ENCODE measurements at regions not wholly inside any gene's neighbourhood (a gene's known extent, or its start where the extent isn't known, plus 50 kb on each side); places are given as distances from the start of the nearest gene placed in this dataset.

GRCh38 chr2:116819355-116819754 lies 995.1 kb upstream of the DDX18 start:
- Histone ChIP-seq H3K36me3 (ENCODE audit: control insufficient read depth in 2 of 4, insufficient read depth in 4 of 4, low read length in 3 of 4) (no peaks in the 10 kb centered on the region), H2BK12ac (ENCODE audit: low read depth, low read length) (no peak overlapping the region), H3K4me1 (replicated peaks in 1 of 4; ENCODE audit: control insufficient read depth in 3 of 4, insufficient read depth in 4 of 4, low read length in 3 of 4) (no peaks in the 10 kb centered on the region), H2BK5ac (ENCODE audit: low read depth, low read length) (no peak overlapping the region), H3K9ac (replicated peaks in 1 of 4; ENCODE audit: extremely low read depth in 1 of 4, low read depth in 3 of 4, low read length in 3 of 4) (no peak overlapping the region), H3K18ac (ENCODE audit: extremely low read depth, low read length) (no peak overlapping the region), H3K27me3 (replicated peaks in 1 of 4; ENCODE audit: control insufficient read depth in 3 of 4, extremely low read depth in 1 of 4, insufficient read depth in 3 of 4, low read length in 3 of 4) (no peaks in the 10 kb centered on the region), H3K4me3 (ENCODE audit: extremely low read depth in 1 of 4, insufficient read depth in 2 of 4, low read depth in 3 of 4, low read length in 4 of 4) (no peak overlapping the region), H2BK20ac (ENCODE audit: low read length) (no peak overlapping the region), H4K91ac (replicated peaks; ENCODE audit: insufficient read length, low read length) (no peak overlapping the region), H3K9me3 (ENCODE audit: insufficient read depth in 2 of 2, low read depth in 1 of 2, low read length in 1 of 2) (no peaks in the 10 kb centered on the region), H4K5ac (ENCODE audit: insufficient read length, low read depth, low read length) (no peak overlapping the region), H4K20me1 (replicated peaks in 1 of 2; ENCODE audit: control insufficient read depth in 1 of 2, insufficient read depth in 2 of 2, low read length in 2 of 2) (no peaks in the 10 kb centered on the region), H3K4ac (replicated peaks; ENCODE audit: insufficient read length, low read depth, low read length) (no peak overlapping the region), H4K8ac (ENCODE audit: extremely low read depth, insufficient read depth, low read length) (no peak overlapping the region), H3K56ac (replicated peaks; ENCODE audit: insufficient read length, low read depth, low read length) (no peak overlapping the region), H2AK5ac (ENCODE audit: low read depth, low read length) (no peak overlapping the region), H2BK120ac (replicated peaks; ENCODE audit: low read depth, low read length) (no peak overlapping the region), H2BK15ac (ENCODE audit: low read length) (no peak overlapping the region), H3K23me2 (ENCODE audit: low read depth, low read length) (no peaks in the 10 kb centered on the region), H3K23ac (ENCODE audit: insufficient read length) (no peak overlapping the region), H3K79me2 (ENCODE audit: control insufficient read depth in 1 of 2, insufficient read depth in 2 of 2, low read length in 2 of 2) (no peaks in the 10 kb centered on the region), H3K27ac (ENCODE audit: low read depth, low read length) (no peak overlapping the region), H3K79me1 (ENCODE audit: low read depth, low read length) (no peaks in the 10 kb centered on the region), H3K4me2 (ENCODE audit: insufficient read depth in 1 of 2, low read depth in 2 of 2, low read length in 2 of 2) (no peak overlapping the region), H2AFZ (ENCODE audit: low read length) (no peak overlapping the region), H3K14ac (ENCODE audit: insufficient read length) (no peak overlapping the region)
- FAIRE-seq = no peak
- CTCF ChIA-PET (ENCODE audit: partially characterized antibody) = interaction anchor here (0.7 to 2.6 kb wide), 8 partner anchors 9 to 718 kb away, joined by 3 to 10 read pairs (median 4); no protein-coding TSS in a partner anchor
- POLR2A ChIA-PET (ENCODE audit: partially characterized antibody) = no interaction called here
- TF ChIP-seq CHD2 (IDR thresholded peaks at IDR 0.05; ENCODE audit: low read length) (no peak), ZNF274 (IDR thresholded peaks at IDR 0.05; ENCODE audit: borderline replicate concordance, extremely low read depth, low read length) (no peak), SP2 (IDR thresholded peaks at IDR 0.05; ENCODE audit: low read length) (no peak), GTF2F1 (IDR thresholded peaks at IDR 0.05; ENCODE audit: borderline replicate concordance, low read depth, low read length) (no peak), ASH2L (IDR thresholded peaks at IDR 0.05; ENCODE audit: low read length) (no peak), MAFK (IDR thresholded peaks at IDR 0.05; ENCODE audit: low read depth, low read length) (no peak), NANOG (IDR thresholded peaks at IDR 0.05; ENCODE audit: insufficient read depth, low read depth, low read length, poor library complexity, severe bottlenecking) (no peak), POLR2A (IDR thresholded peaks at IDR 0.05; ENCODE audit: control extremely low read depth in 1 of 2, low read depth in 2 of 2, low read length in 2 of 2) (no peak), FOSL1 (IDR thresholded peaks at IDR 0.05; ENCODE audit: insufficient read depth, low read depth, low read length) (no peak), EGR1 (IDR thresholded peaks at IDR 0.05; ENCODE audit: borderline replicate concordance, low read depth, low read length) (no peak)
- TF ChIP-seq, protein P1, sequence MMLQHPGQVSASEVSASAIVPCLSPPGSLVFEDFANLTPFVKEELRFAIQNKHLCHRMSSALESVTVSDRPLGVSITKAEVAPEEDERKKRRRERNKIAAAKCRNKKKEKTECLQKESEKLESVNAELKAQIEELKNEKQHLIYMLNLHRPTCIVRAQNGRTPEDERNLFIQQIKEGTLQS (IDR thresholded peaks at IDR 0.05; ENCODE audit: insufficient read depth, low read depth, low read length) = no peak
- DNase-seq (ENCODE audit: low read depth in 1 of 2, low spot score in 2 of 2) = no peak
